Neural progenitor cell (in vitro differentiated cells): ENCODE measurements at regions not wholly inside any gene's neighbourhood (a gene's known extent, or its start where the extent isn't known, plus 50 kb on each side); places are given as distances from the start of the nearest gene placed in this dataset.

Experiments
- DNase-seq: peaks from one replicate; pipeline ENCODE4 v3.0.0-alpha.2; 2016; ENCODE audit warnings: low spot score
- H2AFZ ChIP-seq: fragments of 200-600 bp; sonication (generic); replicated peaks from 2 replicates; pipeline ENCODE4 v1.6.1; 2016; ENCODE audit warnings: antibody characterized with exemption
- H3F3A ChIP-seq: fragments of 200-600 bp; sonication (generic); 2 replicates; pipeline ENCODE4 v1.6.1; 2016; ENCODE audit warnings: antibody characterized with exemption, low read depth
- H3K27ac ChIP-seq: fragments of 200-600 bp; sonication (generic); 2 replicates; pipeline ENCODE4 v1.5.1; 2016; ENCODE audit warnings: mild to moderate bottlenecking
- H3K27me3 ChIP-seq: fragments of 200-600 bp; sonication (generic); 2 replicates; pipeline ENCODE4 v1.6.1; 2016; ENCODE audit warnings: mild to moderate bottlenecking, moderate library complexity
- H3K36me3 ChIP-seq: fragments of 200-600 bp; sonication (generic); 2 replicates; pipeline ENCODE4 v1.5.1; 2016
- H3K4me1 ChIP-seq: fragments of 200-600 bp; sonication (generic); 2 replicates; pipeline ENCODE4 v1.6.1; 2016; ENCODE audit warnings: mixed run types
- H3K4me2 ChIP-seq: fragments of 200-600 bp; sonication (generic); 2 replicates; pipeline ENCODE4 v1.6.1; 2016
- H3K4me3 ChIP-seq: fragments of 200-600 bp; sonication (generic); 2 replicates; pipeline ENCODE4 v1.5.1; 2016
- H3K79me2 ChIP-seq: fragments of 200-600 bp; sonication (generic); 2 replicates; pipeline ENCODE4 v1.6.1; 2016; ENCODE audit warnings: low read depth
- H3K9ac ChIP-seq: fragments of 200-600 bp; sonication (generic); 2 replicates; pipeline ENCODE4 v1.6.1; 2016
- H3K9me3 ChIP-seq: fragments of 200-600 bp; sonication (generic); 2 replicates; pipeline ENCODE4 v1.5.1; 2016; ENCODE audit warnings: low read depth
- H4K20me1 ChIP-seq: fragments of 200-600 bp; sonication (generic); 2 replicates; pipeline ENCODE4 v1.6.1; 2016; ENCODE audit warnings: low read depth
- H3K27ac Mint-ChIP-seq: 3 replicates; pipeline ENCODE4 v1.8.0; 2021; ENCODE audit warnings: mixed read lengths
- H3K27me3 Mint-ChIP-seq: 2 replicates; pipeline ENCODE4 v1.8.0; 2022; ENCODE audit warnings: low read depth, mild to moderate bottlenecking, inconsistent platforms, moderate library complexity, mixed read lengths; ENCODE audit not compliant: insufficient read depth
- H3K36me3 Mint-ChIP-seq: 3 replicates; pipeline ENCODE4 v1.8.0; 2021; ENCODE audit warnings: mixed read lengths
- H3K4me1 Mint-ChIP-seq: 3 replicates; pipeline ENCODE4 v1.8.0; 2021; ENCODE audit warnings: mixed read lengths
- H3K4me3 Mint-ChIP-seq: 3 replicates; pipeline ENCODE4 v1.8.0; 2021; ENCODE audit warnings: mild to moderate bottlenecking, moderate library complexity, mixed read lengths
- H3K9me3 Mint-ChIP-seq: 3 replicates; pipeline ENCODE4 v1.8.0; 2020; ENCODE audit warnings: mixed read lengths
- CTCF ChIP-seq: fragments of 200-600 bp; sonication (generic); IDR thresholded peaks from 2 replicates; pipeline ENCODE4 v1.5.1; 2017; ENCODE audit warnings: antibody characterized with exemption, mild to moderate bottlenecking
- EZH2 ChIP-seq: fragments of 200-600 bp; sonication (generic); IDR thresholded peaks from 2 replicates; pipeline ENCODE4 v1.6.1; 2017; ENCODE audit warnings: antibody characterized with exemption, mild to moderate bottlenecking, moderate library complexity
- EZH2phosphoT487 ChIP-seq: fragments of 200-600 bp; sonication (generic); IDR thresholded peaks from 2 replicates; pipeline ENCODE4 v1.6.1; 2017; ENCODE audit warnings: antibody characterized with exemption

- Histone ChIP-seq H3K79me2 (no peaks in the 10 kb centered on the region), H4K20me1 (no peaks in the 10 kb centered on the region), H3F3A (no peaks in the 10 kb centered on the region), H3K9ac (no peak overlapping the region), H3K27ac (no peak overlapping the region), H3K36me3 (no peaks in the 10 kb centered on the region), H3K4me3 (no peak overlapping the region), H3K27me3 (no peaks in the 10 kb centered on the region), H3K4me2 (no peak overlapping the region), H3K4me1 (no peaks in the 10 kb centered on the region), H3K9me3 (no peaks in the 10 kb centered on the region), H2AFZ (no peak overlapping the region)
- Mint-ChIP-seq H3K27ac (no peak overlapping the region), H3K36me3 (no peaks in the 10 kb centered on the region), H3K4me3 (no peak overlapping the region), H3K27me3 (no peaks in the 10 kb centered on the region), H3K9me3 (peaks cover 2% of the 10 kb centered on the region), H3K4me1 (no peaks in the 10 kb centered on the region)
- no peak for TF ChIP-seq CTCF
- TF ChIP-seq EZH2phosphoT487: no peak
- no peak for TF ChIP-seq EZH2
- no peak for DNase-seq
Observed at GRCh38 chr1:222114536-222115156, 372.8 kb upstream of the DUSP10 start.

- no peak overlapping the region for H3K9ac ChIP-seq
- H3K9me3 ChIP-seq: no peaks in the 10 kb centered on the region
- Mint-ChIP-seq H3K27me3 (peaks cover 5% of the 10 kb centered on the region), H3K4me1 (peaks cover 20% of the 10 kb centered on the region), H3K36me3 (no peaks in the 10 kb centered on the region), H3K9me3 (peaks cover 2% of the 10 kb centered on the region), H3K4me3 (no peak overlapping the region), H3K27ac (no peak overlapping the region)
- peaks cover 10% of the 10 kb centered on the region for H3K4me1 ChIP-seq
- H3K4me3 ChIP-seq: no peak overlapping the region
- no peak overlapping the region for H3K4me2 ChIP-seq
- H3K79me2 ChIP-seq: no peaks in the 10 kb centered on the region
- TF ChIP-seq EZH2: no peak
- TF ChIP-seq CTCF: no peak
- TF ChIP-seq EZH2phosphoT487: no peak
- no peaks in the 10 kb centered on the region for H3F3A ChIP-seq
- H3K36me3 ChIP-seq: no peaks in the 10 kb centered on the region
- no peaks in the 10 kb centered on the region for H4K20me1 ChIP-seq
- H3K27me3 ChIP-seq: no peaks in the 10 kb centered on the region
- DNase-seq: no peak
- H2AFZ ChIP-seq: no peak overlapping the region
- no peak overlapping the region for H3K27ac ChIP-seq
Observed at GRCh38 chr1:222109836-222110235, 367.9 kb upstream of the DUSP10 start.

- peaks cover 6% of the 10 kb centered on the region for H3K27me3 Mint-ChIP-seq
- peaks cover 17% of the 10 kb centered on the region for H3K4me1 ChIP-seq
Observed at GRCh38 chr1:222107975-222108374, 366.1 kb upstream of the DUSP10 start.

More at GRCh38 chr1:222107975-222108374, 366.1 kb upstream of the DUSP10 start:
- Histone ChIP-seq H3K4me3 (no peak overlapping the region), H3K79me2 (no peaks in the 10 kb centered on the region), H3K27me3 (no peaks in the 10 kb centered on the region), H4K20me1 (no peaks in the 10 kb centered on the region), H3F3A (no peaks in the 10 kb centered on the region), H3K9me3 (no peaks in the 10 kb centered on the region), H3K36me3 (no peaks in the 10 kb centered on the region), H3K27ac (no peak overlapping the region), H2AFZ (no peak overlapping the region), H3K4me2 (no peak overlapping the region), H3K9ac (no peak overlapping the region)
- TF ChIP-seq EZH2 (no peak), CTCF (no peak), EZH2phosphoT487 (no peak)
- Mint-ChIP-seq H3K27ac (no peak overlapping the region), H3K36me3 (no peaks in the 10 kb centered on the region), H3K4me1 (peaks cover 33% of the 10 kb centered on the region), H3K4me3 (no peak overlapping the region), H3K9me3 (peaks cover 2% of the 10 kb centered on the region)
- no peak for DNase-seq
